HG03558 (cell line): ENCODE measurements at regions not wholly inside any gene's neighbourhood (a gene's known extent, or its start where the extent isn't known, plus 50 kb on each side); places are given as distances from the start of the nearest gene placed in this dataset.
"Not testable (repeated sequence)": the region's sequence is repeated elsewhere in the genome, so short reads cannot be mapped to it uniquely, and the experiment has no call there.

ENCODE experiments used
- ATAC-seq: cut with Tn5 transposase; IDR thresholded peaks from one replicate; pipeline ENCODE4 v1.9.1; 2021; ENCODE audit warnings: moderate number of reproducible peaks; ENCODE audit not compliant: unreplicated experiment; ENCODE audit errors: extremely low read depth

DNA sequence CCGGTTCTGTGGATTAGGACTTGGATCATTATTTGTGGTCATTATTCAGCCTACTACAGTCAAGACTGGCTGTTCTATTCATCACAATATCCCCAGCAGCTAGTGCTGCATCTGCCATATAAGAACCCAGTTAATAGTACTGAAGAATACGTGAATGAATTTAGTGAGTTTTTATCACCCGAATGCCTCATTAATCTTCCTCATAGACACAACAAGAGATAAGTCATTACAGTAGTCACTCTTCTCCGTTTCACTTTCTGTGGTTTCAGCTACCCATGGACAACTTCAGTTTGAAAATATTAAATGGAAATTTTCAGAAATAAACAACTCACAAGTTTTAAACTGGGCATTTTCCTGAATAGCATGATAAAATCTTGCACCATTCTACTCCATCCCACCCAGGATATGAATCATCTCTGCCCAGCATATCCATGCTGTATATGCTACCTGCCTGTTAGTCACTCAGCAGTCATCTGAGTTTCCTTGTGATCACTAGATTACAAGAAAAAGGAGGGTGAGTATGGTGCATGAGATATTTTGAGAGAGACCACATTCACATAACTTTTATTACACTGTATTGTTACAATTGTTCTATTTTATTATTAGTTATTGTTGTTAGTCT is 363.7 kb upstream of the CHAC2 start:
- no peak for ATAC-seq

GRCh38 chr2:53397085-53397484 is 370.5 kb upstream of the CHAC2 start:
- ATAC-seq = no peak

GRCh38 chr2:53381271-53381670 is 386.3 kb upstream of the CHAC2 start:
- ATAC-seq = no peak

GRCh38 chr2:53379547-53379946 is 388.1 kb upstream of the CHAC2 start:
- no peak for ATAC-seq

GRCh38 chr2:53378791-53379190 is 388.8 kb upstream of the CHAC2 start:
- ATAC-seq = no peak

GRCh38 chr2:53373126-53373525 is 394.5 kb upstream of the CHAC2 start:
- no peak for ATAC-seq

DNA sequence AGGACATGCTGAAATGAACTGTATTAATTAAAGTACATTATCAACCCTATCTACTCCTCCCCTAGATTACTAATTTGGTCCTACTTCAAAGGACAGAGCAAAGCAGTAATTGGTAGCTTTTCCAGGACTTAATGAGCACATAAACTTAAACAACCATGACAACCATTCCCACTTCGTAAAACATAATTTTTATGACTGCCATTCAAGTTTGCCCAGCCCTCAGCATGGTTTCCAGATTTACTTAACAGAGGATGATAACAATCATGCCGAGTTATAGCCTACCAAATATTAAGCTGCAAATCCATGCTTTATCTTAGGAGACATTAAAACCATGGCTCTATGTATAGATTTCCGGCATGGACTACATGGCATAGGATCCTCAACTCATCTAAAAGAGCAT is 401.1 kb upstream of the CHAC2 start:
- no peak for ATAC-seq

GRCh38 chr2:53362934-53363333 is 404.7 kb upstream of the CHAC2 start:
- no peak for ATAC-seq

DNA sequence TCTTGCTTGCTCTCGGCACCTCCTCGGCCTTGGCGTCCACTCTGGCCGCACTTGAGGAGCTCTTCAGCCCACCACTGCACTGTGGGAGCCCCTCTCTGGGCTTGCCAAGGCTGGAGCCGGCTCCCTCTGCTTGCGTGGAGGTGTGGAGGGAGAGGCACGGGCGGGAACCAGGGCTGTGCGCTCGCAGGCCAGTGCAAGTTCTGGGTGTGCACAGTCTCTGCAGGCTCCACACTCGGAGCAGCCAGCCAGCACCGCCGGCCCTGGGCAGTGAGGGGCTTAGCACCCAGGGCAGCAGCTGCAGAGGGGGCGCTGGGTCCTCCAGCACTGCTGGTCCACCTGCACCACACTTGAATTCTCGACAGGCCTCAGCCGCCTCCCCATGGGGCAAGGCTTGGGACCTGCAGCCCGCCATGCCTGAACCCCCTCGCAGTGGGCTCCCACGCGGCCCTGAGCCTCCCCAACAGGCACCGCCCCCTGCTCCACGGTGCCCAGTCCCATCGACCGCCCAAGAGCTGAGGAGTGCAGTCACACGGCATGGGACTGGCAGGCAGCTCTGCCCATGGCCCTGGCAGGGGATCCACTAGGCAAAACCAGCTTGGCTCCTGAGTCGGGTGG is 411.2 kb upstream of the CHAC2 start:
- ATAC-seq = no peak

DNA sequence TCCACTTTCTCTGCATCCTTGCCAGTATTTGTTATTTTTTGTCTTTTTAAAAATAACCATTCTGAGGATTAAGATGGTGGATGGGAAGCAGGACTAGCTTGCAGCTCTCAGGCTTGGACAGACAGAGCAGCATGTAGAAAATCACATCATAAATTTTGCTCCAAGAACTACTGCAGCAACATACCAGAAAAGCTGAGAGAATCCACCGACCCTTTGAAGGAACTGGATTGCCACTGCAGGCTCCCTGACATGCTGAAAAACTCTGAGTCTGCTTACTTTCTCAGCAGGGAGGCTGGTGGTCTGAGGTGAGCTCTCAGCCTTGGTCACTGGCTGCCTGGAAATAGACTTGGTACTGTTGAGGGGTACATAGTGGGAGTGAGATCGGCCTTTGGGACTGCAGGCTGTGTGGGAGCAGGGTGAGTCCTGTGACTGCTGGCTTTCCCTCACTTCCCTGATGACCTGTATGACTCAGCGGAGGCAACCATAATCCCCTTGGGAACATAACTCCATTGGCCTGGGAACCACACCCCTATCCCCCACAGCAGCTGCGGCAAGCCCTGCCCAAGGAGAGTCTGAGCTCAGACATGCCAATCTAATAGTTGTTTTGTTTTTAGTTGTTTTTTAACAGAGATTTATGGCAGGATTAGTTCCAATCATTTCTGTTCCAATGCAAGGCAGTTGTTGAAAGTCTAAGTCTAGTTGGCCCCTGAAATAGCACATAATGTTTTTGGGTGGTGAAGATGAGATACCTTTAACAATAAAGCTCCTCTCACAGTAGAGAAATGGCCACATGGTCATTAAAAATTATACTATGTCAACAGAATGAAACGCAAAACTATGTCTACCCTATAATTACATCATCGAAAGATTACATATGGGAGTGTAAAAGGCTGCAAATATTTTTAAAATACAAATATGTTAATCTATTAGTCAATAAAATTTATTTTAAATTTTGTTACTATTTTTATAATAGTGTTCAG is 414.2 kb upstream of the CHAC2 start:
- no peak for ATAC-seq

GRCh38 chr2:53347269-53347668 is 420.3 kb upstream of the CHAC2 start:
- no peak for ATAC-seq

DNA sequence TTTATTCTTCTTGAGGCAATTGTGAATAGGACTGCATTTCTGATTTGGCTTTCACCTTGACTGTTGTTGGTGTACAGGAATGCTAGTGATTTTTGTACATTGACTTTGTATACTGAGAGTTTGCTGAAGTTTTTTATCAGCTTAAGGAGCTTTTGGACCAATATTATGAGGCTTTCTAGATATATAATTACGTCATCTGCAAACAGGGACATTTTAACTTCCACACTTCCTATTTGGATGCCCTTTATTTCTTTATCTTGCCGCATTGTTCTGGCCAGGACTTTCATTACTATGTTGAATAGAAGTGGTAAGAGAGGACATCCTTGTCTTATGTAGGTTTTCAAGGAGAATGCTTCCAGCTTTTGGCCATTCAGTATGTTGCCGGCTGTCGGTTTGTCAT is 425.4 kb upstream of the CHAC2 start:
- ATAC-seq = no peak

GRCh38 chr2:53334610-53335009 is 433.0 kb upstream of the CHAC2 start:
- ATAC-seq = no peak

- no peak for ATAC-seq
These were observed 435.9 kb upstream of the CHAC2 start for GRCh38 chr2:53331667-53332066.

GRCh38 chr2:53317861-53318260 is 449.7 kb upstream of the CHAC2 start:
- no peak for ATAC-seq

- ATAC-seq = no peak
These were observed 452.5 kb upstream of the CHAC2 start for GRCh38 chr2:53315149-53315548.

DNA sequence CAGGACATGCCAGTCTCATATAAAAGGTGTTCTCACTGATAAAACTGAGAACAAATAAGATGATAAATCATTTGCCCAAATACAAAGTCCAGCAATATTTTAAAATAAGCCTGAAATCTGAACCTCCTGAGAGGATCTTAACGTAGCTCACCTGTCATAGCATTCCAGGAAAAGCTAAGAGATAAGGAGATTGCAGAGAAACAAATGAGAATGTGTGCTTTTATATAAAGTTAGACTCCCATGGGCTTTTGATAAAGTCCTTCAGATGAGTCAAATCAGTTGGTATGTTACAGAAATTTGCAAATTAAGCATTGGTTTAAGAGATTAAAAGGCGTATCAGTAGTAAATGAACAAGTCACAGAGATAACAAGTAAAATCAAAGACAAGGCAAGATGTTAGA is 452.9 kb upstream of the CHAC2 start:
- no peak for ATAC-seq

DNA sequence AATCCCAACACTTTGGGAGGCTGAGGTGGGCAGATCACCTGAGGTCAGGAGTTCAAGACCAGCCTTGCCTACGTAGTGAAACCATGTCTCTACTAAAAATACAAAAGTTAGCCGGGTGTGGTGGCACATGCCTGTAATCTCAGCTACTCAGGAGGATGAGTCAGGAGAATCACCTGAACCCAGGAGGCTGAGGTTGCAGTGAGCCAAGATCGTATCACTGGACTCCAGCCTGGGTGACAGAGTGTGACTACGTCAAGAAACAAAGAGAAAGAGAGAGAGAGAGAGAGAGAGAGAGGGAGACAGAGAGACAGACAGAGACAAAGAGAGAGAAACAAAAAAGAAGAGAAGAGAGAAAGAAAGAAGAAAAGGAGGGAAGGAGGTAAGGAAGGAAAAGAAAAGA is 454.0 kb upstream of the CHAC2 start:
- not testable (repeated sequence) for ATAC-seq

DNA sequence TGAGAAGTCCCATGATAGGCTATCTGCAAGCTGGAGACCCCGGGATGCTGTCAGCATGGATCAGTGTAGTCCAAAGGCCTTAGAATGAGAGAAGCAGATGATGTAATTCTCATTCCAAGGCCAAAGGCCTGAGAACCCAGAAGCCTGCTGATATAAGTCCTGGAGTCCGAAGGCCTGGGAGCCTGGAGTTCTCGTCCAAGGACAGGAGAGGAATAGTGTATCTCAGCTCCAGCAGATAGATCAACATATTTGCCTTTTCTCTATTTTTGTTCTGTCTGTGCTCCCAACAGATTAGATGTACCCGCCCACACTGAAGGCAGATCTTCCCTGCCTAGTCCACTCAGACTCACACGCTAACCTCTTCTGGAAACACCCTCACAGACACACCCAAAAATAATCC is 454.9 kb upstream of the CHAC2 start:
- ATAC-seq = no peak

DNA sequence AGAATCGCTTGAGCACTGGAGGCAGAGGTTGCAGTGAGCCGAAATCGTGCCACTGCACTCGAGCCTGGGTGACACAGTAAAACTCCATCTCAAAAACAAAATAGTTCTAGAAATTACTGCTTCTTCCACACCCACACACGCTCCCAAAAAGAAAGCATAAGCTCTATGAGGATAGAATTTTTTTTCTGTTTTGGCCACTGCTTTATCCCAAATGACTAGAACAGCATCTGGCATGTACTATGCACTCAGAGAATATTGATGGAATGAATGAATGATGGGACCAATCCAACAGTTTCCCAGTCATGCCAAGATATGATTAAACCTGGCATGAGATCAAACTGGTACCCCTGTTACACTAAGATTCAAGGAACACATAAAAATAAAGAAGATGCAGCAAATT is 455.4 kb upstream of the CHAC2 start:
- no peak for ATAC-seq

GRCh38 chr2:53303012-53303578 is 464.5 kb upstream of the CHAC2 start:
- no peak for ATAC-seq
